ENCODE measurements at regions not wholly inside any gene's neighbourhood (a gene's known extent, or its start where the extent isn't known, plus 50 kb on each side); places are given as distances from the start of the nearest gene placed in this dataset.

GRCh38 chr5:133794771-133795415, 173.5 kb downstream of the C5orf15 start:
- no peak for DNase-seq

- DNase-seq: no peak
Measured at GRCh38 chr5:133793756-133794465, 174.5 kb downstream of the C5orf15 start.

GRCh38 chr5:133792655-133793054, 175.8 kb downstream of the C5orf15 start:
- no peak for DNase-seq

GRCh38 chr5:133792024-133792423, 176.4 kb downstream of the C5orf15 start:
- no peak for DNase-seq

GRCh38 chr5:133790898-133791297, 177.5 kb downstream of the C5orf15 start:
- no peak for DNase-seq

GRCh38 chr5:133789428-133789827, 177.1 kb upstream of the FSTL4 start:
- DNase-seq: no peak

GRCh38 chr5:133788121-133788520, 175.8 kb upstream of the FSTL4 start:
- no peak for DNase-seq

- no peak for DNase-seq
Measured at GRCh38 chr5:133786420-133786819, 174.1 kb upstream of the FSTL4 start.

- no peak for DNase-seq
Measured at GRCh38 chr5:133785182-133785581, 172.8 kb upstream of the FSTL4 start.

GRCh38 chr5:133783481-133783880, 171.1 kb upstream of the FSTL4 start:
- no peak for DNase-seq

- DNase-seq: no peak
Measured at GRCh38 chr5:133782736-133783135, 170.4 kb upstream of the FSTL4 start.

- DNase-seq: peak; percentile 56
Measured at GRCh38 chr5:133781436-133782225, 169.3 kb upstream of the FSTL4 start.

GRCh38 chr5:133780619-133781280, 168.4 kb upstream of the FSTL4 start:
- DNase-seq: no peak

- DNase-seq: no peak
Measured at GRCh38 chr5:133779828-133780475, 167.6 kb upstream of the FSTL4 start.

- no peak for DNase-seq
Measured at GRCh38 chr5:133778636-133779035, 166.3 kb upstream of the FSTL4 start.

GRCh38 chr5:133777951-133778350, 165.6 kb upstream of the FSTL4 start:
- no peak for DNase-seq

GRCh38 chr5:133775584-133776304, 163.4 kb upstream of the FSTL4 start:
- no peak for DNase-seq

GRCh38 chr5:133773247-133774202, 161.2 kb upstream of the FSTL4 start:
- no peak for DNase-seq

- DNase-seq: no peak
Measured at GRCh38 chr5:133769842-133770241, 157.5 kb upstream of the FSTL4 start.

GRCh38 chr5:133763744-133764143, 151.4 kb upstream of the FSTL4 start:
- no peak for DNase-seq

GRCh38 chr5:133761632-133762031, 149.3 kb upstream of the FSTL4 start:
- no peak for DNase-seq

Measured in eye (tissue), 1 donor.